Activated T-helper 1 cell treated with anti-CD3 and anti-CD28 coated beads, Interleukin-12 subunit alpha, Interleukin-12 subunit beta, Interleukin-2, Interleukin-4 antibody, amounts not matched to agents 30 ng/mL and 10 ng/mL and 1 ng/mL, durations not matched to agents 14 hours and 24 hours and 36 hours (primary cell): ENCODE measurements at regions not wholly inside any gene's neighbourhood (a gene's known extent, or its start where the extent isn't known, plus 50 kb on each side); places are given as distances from the start of the nearest gene placed in this dataset.
"Not testable (repeated sequence)": the region's sequence is repeated elsewhere in the genome, so short reads cannot be mapped to it uniquely, and the experiment has no call there.

Experiments
- DNase-seq: peaks from one replicate; pipeline ENCODE4 v3.0.0; 2021; ENCODE audit warnings: low spot score
- H3K27ac Mint-ChIP-seq: one replicate; pipeline ENCODE4 v1.8.0; 2021; ENCODE audit warnings: mild to moderate bottlenecking, mixed read lengths
- H3K27me3 Mint-ChIP-seq: one replicate; pipeline ENCODE4 v1.8.0; 2022; ENCODE audit warnings: mild to moderate bottlenecking, moderate library complexity, mixed read lengths; ENCODE audit not compliant: insufficient read depth
- H3K36me3 Mint-ChIP-seq: one replicate; pipeline ENCODE4 v1.8.0; 2021; ENCODE audit warnings: low read depth, mixed read lengths
- H3K4me1 Mint-ChIP-seq: one replicate; pipeline ENCODE4 v1.8.0; 2021; ENCODE audit warnings: low read depth, mixed read lengths
- H3K4me3 Mint-ChIP-seq: one replicate; pipeline ENCODE4 v1.8.0; 2021; ENCODE audit warnings: mild to moderate bottlenecking, moderate library complexity, mixed read lengths
- H3K9me3 Mint-ChIP-seq: one replicate; pipeline ENCODE4 v1.8.0; 2021; ENCODE audit warnings: mixed read lengths
- intact Hi-C: fragments of 100-400 bp; cut with micrococcal nuclease; formaldehyde crosslinking; loops from one replicate; pipeline ENCODE4 v1.15.1; 2024

DNA sequence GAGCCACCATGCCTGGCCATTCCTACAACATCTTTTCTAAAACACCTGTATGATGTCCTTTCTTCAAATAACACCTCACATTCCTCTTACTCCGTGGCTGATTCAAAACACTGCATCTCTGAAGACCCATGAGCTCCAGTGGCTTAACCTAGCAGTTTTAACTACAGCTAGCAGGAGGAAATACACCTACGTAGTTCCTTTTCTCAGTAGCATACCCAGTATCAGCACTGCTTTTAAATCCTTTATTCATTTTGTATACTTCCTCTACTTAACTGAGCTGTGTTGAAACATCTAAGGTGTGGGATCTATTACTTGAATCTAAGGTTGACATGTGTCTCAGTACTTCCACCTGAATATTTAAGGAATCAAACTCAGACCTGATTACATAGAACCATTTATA is 113.6 kb upstream of the CCDC28A start:
- Mint-ChIP-seq H3K27me3 (peaks cover 16% of the 10 kb centered on the region), H3K36me3 (no peaks in the 10 kb centered on the region), H3K27ac (no peak overlapping the region), H3K4me1 (peaks cover 11% of the 10 kb centered on the region), H3K4me3 (no peak overlapping the region), H3K9me3 (no peaks in the 10 kb centered on the region)
- intact Hi-C loops, result no loop called here
- no peak for DNase-seq

DNA sequence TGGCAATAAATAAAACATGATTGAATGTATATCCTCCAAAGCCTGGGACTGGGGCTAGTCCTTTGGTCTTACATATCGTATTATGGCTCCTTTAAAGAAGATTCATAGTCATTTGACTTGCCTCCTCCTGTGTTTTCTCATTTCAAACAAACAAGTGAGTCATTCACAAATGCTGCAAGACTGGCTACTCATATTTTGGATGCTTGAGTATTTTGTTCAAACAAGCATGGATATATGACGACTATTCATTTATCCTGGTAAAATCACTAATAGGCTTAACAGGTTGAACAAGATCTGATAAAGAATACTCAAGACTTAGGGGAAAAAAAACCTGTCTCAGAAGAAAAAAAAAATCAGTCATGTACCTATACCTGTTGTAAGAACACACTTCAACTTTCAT is 111.1 kb upstream of the CCDC28A start:
- no peak overlapping the region for H3K4me3 Mint-ChIP-seq
- intact Hi-C loops, result no loop called here
- H3K4me1 Mint-ChIP-seq, result peaks cover 5% of the 10 kb centered on the region
- no peaks in the 10 kb centered on the region for H3K9me3 Mint-ChIP-seq
- H3K36me3 Mint-ChIP-seq, result no peaks in the 10 kb centered on the region
- no peak overlapping the region for H3K27ac Mint-ChIP-seq
- peaks cover 6% of the 10 kb centered on the region for H3K27me3 Mint-ChIP-seq
- no peak for DNase-seq

DNA sequence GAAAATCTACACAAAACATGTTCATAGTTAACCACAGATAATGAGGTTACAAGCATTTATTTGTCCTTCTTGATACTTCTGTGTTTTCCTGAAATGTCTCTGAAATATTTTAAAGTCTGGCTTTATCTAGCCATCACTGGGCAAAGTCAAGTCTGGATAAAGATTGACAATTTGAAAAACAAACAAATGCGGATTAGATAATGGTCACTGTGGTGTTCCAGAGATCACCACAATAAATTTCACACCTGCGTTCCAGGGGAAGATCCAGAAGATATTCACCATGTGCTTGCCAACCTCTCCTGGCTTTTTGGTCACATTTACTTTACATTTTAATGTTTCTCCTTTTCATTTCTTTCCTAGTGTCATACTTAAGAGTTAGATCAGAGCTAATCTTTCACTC is 109.7 kb upstream of the CCDC28A start:
- intact Hi-C loops, result no loop called here
- H3K36me3 Mint-ChIP-seq, result no peaks in the 10 kb centered on the region
- no peak overlapping the region for H3K4me3 Mint-ChIP-seq
- no peaks in the 10 kb centered on the region for H3K9me3 Mint-ChIP-seq
- H3K4me1 Mint-ChIP-seq, result peaks cover 5% of the 10 kb centered on the region
- H3K27ac Mint-ChIP-seq, result no peak overlapping the region
- DNase-seq, result no peak
- H3K27me3 Mint-ChIP-seq, result no peaks in the 10 kb centered on the region

DNA sequence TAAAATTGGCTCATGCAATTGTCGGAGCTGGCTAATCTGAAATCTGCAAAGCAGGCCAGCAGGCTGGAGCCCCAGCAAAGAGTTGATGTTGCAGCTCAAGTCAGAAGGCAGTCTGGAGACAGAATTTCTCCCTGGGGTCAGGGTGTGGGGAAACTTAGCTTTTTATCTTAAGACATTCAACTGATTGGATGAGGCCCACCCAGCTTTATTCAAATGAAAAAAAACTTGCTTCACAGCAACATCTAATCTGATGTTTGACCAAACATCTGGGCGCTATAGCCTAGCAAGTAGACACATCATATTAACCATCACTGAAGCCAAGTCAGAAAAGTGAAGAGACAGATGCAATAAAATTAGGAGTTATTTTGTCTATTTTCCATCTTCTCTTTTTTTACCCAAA is 108.8 kb upstream of the CCDC28A start:
- no peaks in the 10 kb centered on the region for H3K36me3 Mint-ChIP-seq
- no peaks in the 10 kb centered on the region for H3K9me3 Mint-ChIP-seq
- intact Hi-C loops, result no loop called here
- H3K27me3 Mint-ChIP-seq, result no peaks in the 10 kb centered on the region
- peaks cover 4% of the 10 kb centered on the region for H3K4me1 Mint-ChIP-seq
- H3K27ac Mint-ChIP-seq, result no peak overlapping the region
- DNase-seq, result no peak
- H3K4me3 Mint-ChIP-seq, result no peak overlapping the region

DNA sequence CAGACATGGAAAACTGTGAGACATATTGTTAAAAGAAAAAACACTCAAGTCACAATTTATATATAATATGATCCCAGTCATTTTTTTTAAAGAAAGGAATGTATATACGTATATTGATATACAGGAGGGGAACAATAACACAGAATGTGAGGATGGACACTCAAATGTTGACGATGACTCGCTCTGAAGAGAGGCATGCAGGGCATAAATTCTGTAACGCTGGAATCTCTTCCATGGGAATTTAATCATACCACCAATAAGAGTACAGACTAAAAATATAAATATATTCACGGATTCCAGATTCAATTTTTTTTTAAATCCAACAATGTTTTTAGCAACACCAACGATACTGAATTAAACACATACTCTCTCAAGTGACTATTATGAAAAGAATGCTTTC is 106.9 kb upstream of the CCDC28A start:
- Mint-ChIP-seq H3K27me3 (peaks cover 3% of the 10 kb centered on the region), H3K36me3 (no peaks in the 10 kb centered on the region), H3K4me1 (no peaks in the 10 kb centered on the region), H3K9me3 (no peaks in the 10 kb centered on the region), H3K4me3 (no peak overlapping the region), H3K27ac (no peak overlapping the region)
- DNase-seq, result no peak
- intact Hi-C loops, result no loop called here

DNA sequence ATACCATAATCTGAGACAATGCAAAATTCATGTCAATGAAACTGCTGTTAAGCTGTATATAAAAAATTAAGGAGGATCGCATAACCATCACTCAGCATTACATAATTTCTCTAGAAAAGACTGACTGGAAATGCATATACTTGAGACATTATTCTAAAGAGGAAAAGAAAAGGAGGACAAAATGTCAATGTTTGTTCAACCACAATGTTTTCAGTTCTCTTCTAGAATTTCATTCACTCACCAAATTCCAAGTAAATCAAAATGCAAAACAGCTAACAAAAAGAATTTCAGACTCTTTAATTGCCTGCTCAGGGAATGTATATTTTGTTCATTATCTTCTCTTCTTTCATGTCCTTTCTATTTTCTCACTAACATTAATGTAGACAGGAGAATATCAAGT is 106.2 kb upstream of the CCDC28A start:
- intact Hi-C loops, result no loop called here

DNA sequence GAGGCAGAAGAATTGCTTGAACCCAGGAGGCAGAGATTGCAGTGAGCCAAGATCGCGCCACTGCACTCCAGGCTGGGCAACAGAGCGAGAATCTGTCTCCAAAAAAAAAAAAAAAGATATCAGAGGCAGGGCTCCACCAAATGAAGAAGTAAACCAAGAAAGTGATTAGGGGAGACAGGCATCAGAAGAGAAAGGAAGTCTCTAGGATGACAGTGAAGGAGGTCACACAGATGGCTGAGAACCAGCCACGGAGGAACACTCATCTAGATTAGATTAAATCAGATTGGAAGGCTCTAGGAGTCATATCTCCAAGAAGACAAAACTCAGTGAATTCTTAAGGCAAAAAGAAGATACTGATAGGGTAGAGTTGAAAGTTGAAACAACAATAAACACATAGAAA is 102.2 kb upstream of the CCDC28A start:
- Mint-ChIP-seq H3K36me3 (no peaks in the 10 kb centered on the region), H3K4me3 (no peak overlapping the region), H3K27me3 (peaks cover 5% of the 10 kb centered on the region), H3K27ac (no peak overlapping the region), H3K9me3 (no peaks in the 10 kb centered on the region), H3K4me1 (no peaks in the 10 kb centered on the region)
- DNase-seq, result no peak
- intact Hi-C loops, result no loop called here

More for the DNA sequence above, 106.2 kb upstream of the CCDC28A start:
- no peak for DNase-seq
- H3K36me3 Mint-ChIP-seq, result no peaks in the 10 kb centered on the region
- no peaks in the 10 kb centered on the region for H3K9me3 Mint-ChIP-seq
- no peak overlapping the region for H3K27ac Mint-ChIP-seq
- peaks cover 5% of the 10 kb centered on the region for H3K27me3 Mint-ChIP-seq
- H3K4me1 Mint-ChIP-seq, result no peaks in the 10 kb centered on the region
- H3K4me3 Mint-ChIP-seq, result no peak overlapping the region

DNA sequence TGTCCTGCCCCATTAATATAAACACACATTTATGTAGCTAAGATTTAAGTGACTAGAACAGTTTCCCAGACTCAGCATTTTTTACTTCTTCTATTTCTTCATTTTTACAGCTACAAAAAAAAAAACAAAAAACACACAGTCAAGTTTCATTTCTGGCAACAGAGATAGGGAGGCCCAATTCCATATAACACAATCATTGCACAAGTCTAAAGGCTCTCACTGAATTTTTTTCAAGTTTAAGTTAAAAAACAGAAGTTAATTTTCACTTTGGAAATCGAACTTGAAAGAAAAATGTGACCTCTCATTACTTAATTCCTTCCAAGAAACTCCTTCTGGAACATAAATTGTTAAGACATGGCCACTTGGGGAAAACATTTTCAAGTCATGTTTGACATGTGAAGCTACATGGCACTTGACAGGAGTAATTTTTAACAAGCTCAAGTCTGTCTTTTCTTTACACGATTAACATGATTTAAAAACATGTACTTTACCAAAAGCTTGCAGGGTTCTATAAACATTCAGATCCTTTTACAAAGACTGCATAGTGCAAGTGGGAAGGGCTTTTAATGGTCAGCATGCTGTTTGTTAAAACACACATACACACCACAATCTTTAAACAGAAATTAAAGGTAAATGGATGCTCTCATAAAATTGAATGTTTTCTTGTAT is 100.1 kb upstream of the CCDC28A start:
- no peak for DNase-seq
- H3K4me3 Mint-ChIP-seq, result no peak overlapping the region
- no peaks in the 10 kb centered on the region for H3K9me3 Mint-ChIP-seq
- no peak overlapping the region for H3K27ac Mint-ChIP-seq
- H3K4me1 Mint-ChIP-seq, result no peaks in the 10 kb centered on the region
- intact Hi-C loops, result no loop called here
- peaks cover 12% of the 10 kb centered on the region for H3K27me3 Mint-ChIP-seq
- no peaks in the 10 kb centered on the region for H3K36me3 Mint-ChIP-seq

DNA sequence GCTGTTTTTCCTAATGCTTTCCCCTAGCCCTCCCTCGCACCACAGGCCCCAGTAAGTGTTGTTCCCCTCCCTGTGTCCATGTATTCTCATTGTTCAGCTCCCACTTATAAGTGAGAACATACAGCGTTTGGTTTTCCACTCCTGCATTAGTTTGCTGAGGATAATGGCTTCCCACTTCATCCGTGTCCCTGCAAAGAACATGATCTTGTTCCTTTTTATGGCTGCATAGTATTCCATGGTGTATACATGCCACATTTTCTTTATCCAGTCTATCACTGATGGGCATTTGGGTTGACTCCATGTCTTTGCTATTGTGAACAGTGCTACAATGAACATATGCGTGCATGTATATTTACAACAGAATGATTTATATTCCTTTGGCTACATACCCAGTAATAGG is 99.1 kb upstream of the CCDC28A start:
- H3K9me3 Mint-ChIP-seq, H3K4me3 Mint-ChIP-seq, intact Hi-C loops, H3K36me3 Mint-ChIP-seq, H3K4me1 Mint-ChIP-seq, H3K27ac Mint-ChIP-seq, DNase-seq: not testable (repeated sequence)
- H3K27me3 Mint-ChIP-seq, result peaks cover 12% of the 10 kb centered on the region

DNA sequence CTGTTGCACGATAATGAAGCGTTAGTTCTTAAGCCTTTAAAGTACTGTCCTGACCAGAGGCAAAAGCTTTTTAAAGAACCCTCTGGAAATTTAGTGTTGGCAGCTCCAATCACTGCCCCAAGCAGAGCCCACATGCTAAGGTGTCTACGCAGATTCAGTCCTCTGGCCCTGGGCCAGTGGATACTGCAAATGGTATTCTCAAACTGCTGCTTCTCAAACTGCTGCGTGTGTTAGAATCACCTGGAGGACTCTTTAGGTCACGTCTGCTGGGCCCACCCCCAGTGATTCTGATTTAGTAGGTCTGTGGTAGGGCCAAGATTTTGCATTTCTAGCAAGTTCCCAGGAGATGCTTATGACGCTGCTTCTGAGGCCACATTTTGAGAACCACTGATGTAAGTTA is 96.0 kb upstream of the CCDC28A start:
- DNase-seq, result no peak
- H3K9me3 Mint-ChIP-seq, result no peaks in the 10 kb centered on the region
- H3K4me3 Mint-ChIP-seq, result no peak overlapping the region
- intact Hi-C loops, result no loop called here
- no peaks in the 10 kb centered on the region for H3K4me1 Mint-ChIP-seq
- H3K27me3 Mint-ChIP-seq, result peaks cover 10% of the 10 kb centered on the region
- H3K36me3 Mint-ChIP-seq, result no peaks in the 10 kb centered on the region
- H3K27ac Mint-ChIP-seq, result no peak overlapping the region

DNA sequence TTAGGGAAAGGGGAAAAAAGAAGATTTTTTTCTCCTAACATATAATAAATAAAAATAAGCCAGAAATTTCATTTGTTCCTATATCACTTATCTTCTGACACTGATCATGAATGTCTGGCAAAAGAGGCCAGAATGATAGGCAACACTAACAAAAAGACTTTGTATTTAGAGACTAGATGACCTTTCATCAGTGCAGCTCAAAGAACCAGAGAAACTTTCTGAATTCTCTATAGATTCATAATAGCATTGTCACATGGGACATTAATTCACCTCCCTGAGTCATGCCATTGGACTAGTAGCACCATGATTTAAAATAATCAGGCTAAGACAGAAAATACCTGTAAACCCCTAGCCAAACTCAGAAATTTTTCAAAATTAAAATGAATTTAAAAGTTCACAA is 95.4 kb upstream of the CCDC28A start:
- DNase-seq, result no peak
- H3K27me3 Mint-ChIP-seq, result peaks cover 10% of the 10 kb centered on the region
- H3K9me3 Mint-ChIP-seq, result no peaks in the 10 kb centered on the region
- H3K27ac Mint-ChIP-seq, result no peak overlapping the region
- no peaks in the 10 kb centered on the region for H3K4me1 Mint-ChIP-seq
- no peaks in the 10 kb centered on the region for H3K36me3 Mint-ChIP-seq
- H3K4me3 Mint-ChIP-seq, result no peak overlapping the region
- intact Hi-C loops, result no loop called here

DNA sequence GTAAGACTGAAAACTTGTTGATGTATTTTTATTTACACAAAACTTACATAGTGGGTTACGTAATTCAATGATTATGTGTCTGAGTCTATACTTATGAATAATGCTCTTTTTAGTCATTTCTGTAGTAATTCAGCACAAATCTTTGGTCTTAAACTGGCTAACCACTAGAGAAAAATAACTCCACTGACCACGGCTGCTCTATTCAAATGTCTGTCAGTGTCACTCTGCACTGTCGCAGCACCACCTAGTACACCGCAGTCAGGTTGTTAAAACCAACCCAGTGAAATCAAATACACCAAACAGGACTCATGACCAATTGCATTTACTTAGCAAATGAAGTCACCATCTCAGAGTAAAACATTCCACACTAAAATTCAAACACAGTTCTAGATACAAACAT is 93.5 kb upstream of the CCDC28A start:
- no peak for DNase-seq
- Mint-ChIP-seq H3K27me3 (peaks cover 10% of the 10 kb centered on the region), H3K27ac (no peak overlapping the region), H3K4me1 (no peaks in the 10 kb centered on the region), H3K4me3 (no peak overlapping the region), H3K9me3 (no peaks in the 10 kb centered on the region), H3K36me3 (no peaks in the 10 kb centered on the region)
- intact Hi-C loops, result no loop called here

DNA sequence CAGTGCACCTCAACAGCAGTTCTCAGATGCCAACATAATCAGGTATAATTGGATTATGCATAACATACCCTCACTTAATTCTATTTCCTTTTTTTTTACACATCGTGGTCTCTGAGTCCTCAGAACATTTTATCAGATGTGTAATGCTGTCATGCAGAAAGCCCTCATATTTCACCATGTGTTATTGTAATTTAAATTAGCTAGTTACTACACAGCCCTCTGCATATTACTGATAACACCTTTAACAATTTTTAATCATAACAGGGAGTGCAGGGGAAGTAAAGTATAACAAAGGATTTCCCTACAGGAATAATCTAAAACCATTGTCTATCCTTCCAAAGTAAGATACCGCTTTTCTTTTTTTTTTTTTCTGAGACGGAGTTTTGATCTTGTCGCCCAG is 91.9 kb upstream of the CCDC28A start:
- H3K9me3 Mint-ChIP-seq, result no peaks in the 10 kb centered on the region
- H3K4me3 Mint-ChIP-seq, result no peak overlapping the region
- intact Hi-C loops, result no loop called here
- no peak overlapping the region for H3K27ac Mint-ChIP-seq
- DNase-seq, result no peak
- H3K27me3 Mint-ChIP-seq, result peaks cover 8% of the 10 kb centered on the region
- no peaks in the 10 kb centered on the region for H3K4me1 Mint-ChIP-seq
- H3K36me3 Mint-ChIP-seq, result no peaks in the 10 kb centered on the region
